OCI-M1 (cell line): ENCODE measurements at regions not wholly inside any gene's neighbourhood (a gene's known extent, or its start where the extent isn't known, plus 50 kb on each side); places are given as distances from the start of the nearest gene placed in this dataset.

Experiments used
- DNase-seq: peaks from one replicate; lab custom pipeline; 2025; lab: John Stamatoyannopoulos, UW

DNA sequence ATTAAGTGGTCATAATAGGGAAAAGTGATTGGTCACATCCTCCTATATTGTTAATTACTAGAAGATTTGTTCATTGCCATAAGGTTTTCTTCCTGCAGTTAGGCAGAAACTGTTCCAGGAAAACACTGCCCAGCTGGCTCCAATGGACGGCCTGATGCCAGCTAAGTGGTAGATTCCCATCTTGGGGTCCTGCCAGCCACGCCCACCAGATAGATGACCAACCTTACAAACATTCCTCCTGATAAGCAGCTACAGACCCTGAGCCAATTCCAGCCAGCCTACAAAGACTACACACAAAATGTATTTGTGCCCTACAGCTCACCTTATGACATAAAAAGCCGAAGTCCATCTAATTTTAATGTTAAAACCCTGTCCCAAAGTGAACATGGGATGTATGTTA lies 685.9 kb upstream of the USP15 start:
- DNase-seq = no peak

DNA sequence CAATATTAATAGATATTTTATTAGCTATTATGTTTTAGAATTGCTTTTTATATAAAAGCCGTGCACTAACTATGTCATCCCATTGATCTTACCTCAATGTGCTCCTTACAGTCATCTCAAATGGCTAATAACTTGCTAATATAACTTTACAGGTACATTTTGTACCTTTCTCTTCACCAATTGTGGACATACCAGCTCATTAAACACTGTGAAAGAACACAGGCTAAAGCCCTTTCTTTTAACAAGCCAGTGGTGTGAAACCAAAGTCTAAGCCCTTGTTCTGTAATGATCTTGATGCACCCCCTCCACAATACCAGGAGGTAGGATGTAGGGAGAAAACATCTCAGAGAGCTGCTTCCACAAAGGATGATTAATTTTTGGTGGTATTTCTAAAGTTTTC lies 675.3 kb upstream of the USP15 start:
- DNase-seq = no peak

DNA sequence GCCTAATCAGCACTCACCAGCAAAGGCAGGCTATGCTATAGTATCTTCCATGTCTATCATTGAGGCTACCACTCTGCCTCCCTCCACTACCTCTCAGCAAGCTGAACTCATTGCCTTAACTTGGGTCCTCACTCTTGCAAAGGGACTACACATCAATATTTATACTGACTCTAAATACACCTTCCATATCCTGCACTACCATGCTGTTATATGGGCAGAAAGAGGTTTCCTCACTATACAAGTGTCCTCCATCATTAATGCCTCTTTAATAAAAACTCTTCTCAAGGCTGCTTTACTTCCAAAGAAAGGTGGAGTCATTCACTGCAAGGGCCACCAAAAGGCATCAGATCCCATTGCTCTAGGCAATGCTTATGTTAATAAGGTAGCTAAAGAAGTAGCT lies 669.3 kb upstream of the USP15 start:
- peak; percentile 45 for DNase-seq

DNA sequence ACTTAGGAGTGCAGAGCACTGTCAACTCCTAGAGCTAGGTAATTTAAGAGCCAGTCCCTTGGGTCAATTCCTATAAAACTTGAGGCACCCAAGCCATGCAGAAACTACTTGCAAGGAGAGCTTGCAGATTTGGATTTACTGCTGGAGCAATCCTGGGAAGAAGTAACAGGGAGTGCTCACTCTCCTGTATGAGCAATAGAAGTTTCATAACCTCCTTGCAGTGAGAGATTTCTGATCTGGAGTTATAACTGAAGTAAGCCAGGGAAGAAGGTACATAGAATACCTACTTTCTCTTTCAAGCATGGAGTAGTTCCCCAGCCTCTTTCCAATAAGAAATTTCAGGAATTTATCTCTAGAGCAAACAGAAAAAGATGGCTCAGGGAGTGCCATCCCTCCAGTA lies 650.1 kb upstream of the USP15 start:
- no peak for DNase-seq

DNA sequence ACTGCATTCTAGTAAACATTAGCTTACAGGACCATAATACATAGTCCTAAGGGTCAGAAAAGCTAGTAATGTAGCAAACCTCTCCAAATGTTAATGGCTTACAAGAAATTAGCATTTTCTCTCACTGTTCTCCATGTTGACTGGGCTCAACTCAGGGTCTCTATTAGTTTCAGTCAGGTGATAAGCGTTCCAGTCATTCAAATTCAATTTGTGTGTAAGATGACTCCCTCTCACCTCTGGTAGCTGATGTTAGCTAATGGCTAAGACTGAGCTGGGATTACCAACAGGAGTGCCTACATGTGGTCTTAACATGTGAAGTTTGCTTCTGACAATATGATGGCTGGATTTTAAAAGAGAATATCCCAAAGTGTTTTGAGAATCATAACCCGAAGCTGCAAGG lies 630.5 kb upstream of the USP15 start:
- DNase-seq = no peak

DNA sequence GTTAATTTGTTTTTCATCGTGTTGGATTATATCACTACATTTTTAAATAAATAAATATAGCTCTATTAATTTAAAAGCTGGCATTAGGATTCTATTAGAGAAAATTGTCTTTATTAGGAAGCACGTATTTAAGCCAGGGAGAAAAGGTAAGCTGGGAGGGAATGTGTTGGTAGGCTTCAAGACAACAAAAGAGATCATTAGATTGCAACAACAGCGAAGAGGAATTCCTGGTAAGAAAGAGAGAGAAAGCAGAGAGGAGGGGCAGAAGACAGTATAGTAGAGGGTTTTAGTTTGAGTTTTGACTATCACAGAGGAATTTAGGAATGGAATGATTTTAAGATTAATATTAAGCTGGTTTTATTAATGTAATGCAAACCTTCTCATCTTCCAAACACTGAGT lies 613.6 kb upstream of the USP15 start:
- DNase-seq = no peak

DNA sequence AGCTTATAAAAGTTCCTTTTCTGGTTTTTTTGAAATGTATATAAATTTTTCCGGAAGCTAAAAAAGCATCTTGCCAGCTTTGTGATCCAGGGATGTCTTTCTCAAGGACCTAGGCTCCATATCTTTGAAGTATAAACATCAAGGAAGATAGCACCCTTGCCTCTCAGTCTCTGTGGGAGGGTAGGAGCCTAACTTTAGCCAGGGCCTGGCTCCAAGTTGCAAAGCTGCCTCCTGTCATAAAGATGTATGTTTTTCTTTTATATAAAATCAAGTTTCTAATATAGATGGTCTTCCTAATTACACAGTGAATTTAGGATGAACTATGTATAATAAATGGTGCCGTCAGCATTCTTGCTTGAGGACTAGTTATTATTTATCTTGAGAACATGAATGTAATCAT lies 612.6 kb upstream of the USP15 start:
- no peak for DNase-seq

DNA sequence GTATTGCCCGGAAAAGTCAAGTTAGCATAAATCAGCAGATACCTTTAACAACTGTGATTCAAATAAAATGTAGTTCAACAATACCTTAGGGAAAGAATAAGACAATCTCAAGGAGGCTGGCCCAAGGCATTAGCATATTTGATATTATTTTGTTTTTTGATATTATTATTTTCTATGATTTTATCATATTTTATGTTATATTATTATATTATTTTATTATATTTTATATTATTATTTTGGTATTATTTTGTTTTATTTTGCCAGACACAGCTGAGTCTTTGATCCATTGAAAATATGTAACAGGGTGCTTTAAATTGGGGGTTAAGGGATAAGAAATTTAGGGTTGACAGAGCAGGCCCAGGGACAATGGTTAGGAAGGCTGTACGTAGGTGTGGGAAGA lies 607.9 kb upstream of the USP15 start:
- no peak for DNase-seq

DNA sequence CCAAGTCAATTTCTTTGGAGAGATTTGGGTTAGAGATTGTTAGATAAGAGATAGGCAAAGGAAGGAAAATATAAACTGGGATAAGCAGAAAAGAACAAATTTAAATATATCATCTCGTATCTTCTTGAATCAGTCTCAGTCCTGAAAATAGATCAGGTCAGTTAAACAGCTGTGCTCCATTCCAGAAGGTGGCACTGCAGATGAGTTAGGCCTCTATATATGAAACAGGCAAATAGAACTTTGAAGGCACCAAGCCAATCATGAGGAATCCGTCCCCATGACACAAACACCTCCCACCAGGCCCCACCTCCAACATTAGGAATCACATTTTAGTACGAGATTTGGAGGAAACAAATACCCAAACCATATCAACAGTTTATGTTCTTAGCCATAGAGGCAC lies 605.5 kb upstream of the USP15 start:
- peak; percentile 48 for DNase-seq

DNA sequence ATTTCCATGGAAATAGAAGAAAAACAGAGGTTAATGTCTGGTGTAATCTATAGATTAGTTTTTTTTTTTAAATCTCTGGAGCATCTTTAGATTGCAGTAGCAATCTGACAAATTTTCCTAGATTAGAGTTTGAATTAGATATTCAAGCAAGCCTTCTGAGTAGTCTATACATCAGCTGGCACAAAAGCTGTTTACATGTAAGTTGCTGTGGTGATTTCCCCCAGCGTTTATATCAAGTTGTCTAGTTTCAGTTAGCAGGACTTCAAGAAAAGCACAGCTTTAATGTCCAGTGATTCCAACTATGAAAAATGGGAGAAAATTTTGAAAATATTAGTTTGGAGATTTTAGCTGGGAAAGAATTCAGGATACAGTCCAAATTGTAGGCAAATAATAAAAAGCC lies 605.0 kb upstream of the USP15 start:
- no peak for DNase-seq

DNA sequence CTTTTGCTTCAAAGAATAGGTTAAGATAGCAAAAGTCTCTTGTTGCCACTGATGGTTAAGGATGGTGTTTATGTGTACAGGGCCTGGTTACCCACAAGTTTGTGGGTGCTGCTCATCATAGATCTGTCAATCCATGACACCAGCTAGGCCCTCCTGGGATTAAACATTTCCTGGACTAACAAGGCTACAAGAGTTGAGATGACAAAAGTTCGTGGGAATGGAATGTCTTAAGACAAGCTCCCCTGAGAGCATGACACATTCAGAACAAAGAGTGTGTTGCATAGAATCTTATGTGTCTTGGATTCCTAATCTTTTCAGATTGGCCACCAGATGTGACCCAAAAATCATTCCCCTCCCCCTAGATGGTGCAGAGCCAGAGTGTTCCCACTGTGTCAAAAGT lies 592.5 kb upstream of the USP15 start:
- no peak for DNase-seq

DNA sequence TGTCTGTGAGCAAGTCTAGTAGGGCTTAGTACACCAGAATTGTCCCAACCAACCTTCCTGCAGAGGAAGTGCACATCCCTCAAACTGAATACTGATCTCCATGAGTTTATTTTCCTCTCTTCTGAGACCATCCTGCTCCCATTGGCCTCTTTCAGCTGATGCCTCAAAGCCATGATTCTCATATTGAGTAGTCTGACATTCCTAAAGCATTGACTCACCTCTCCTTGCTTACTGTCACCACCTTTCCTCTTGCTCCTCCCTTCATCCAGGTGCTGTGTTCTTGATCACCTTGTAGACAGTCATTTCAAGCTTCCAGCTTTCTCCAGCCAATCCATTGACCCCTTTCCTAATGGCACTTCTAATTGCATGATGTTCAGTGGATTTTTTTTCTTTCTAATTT lies 583.7 kb upstream of the USP15 start:
- DNase-seq = no peak

DNA sequence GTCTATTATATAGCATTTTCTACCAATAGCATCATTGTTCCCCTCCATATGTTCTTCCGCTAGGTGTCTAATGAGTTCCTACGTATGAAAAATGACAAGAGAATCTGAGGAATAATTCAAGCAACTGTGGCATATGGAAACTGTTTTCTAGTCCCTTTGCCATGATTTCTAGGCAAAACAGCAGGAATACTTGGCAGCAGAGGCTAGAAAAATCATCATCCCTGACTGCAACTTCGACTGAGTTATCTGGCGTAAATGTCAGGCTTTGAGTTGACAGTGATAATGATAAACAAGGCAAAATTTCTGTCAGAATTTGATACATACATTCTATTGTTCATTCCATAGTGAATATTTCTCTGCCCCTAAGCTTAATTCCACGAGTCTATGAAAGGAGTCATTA lies 572.8 kb upstream of the USP15 start:
- DNase-seq = no peak

DNA sequence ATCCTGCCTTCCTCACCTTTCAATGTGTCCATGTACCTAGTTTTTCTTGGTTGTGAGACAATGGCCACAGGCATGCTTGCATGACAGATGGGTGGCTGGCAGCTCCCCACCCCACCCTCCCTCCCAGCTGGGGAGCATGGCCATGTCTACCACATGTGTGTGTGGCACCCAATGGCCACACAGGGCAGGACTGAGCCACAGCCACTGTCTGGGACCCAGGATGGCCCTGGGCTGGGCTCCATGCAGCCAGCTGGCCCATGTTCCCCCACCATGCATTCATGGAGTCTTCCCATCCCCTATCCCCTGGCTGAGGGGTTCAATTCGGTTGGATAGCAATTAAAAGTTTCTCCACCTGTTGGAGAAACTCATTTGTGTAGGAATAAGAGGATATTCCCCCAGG lies 566.0 kb upstream of the USP15 start:
- no peak for DNase-seq

DNA sequence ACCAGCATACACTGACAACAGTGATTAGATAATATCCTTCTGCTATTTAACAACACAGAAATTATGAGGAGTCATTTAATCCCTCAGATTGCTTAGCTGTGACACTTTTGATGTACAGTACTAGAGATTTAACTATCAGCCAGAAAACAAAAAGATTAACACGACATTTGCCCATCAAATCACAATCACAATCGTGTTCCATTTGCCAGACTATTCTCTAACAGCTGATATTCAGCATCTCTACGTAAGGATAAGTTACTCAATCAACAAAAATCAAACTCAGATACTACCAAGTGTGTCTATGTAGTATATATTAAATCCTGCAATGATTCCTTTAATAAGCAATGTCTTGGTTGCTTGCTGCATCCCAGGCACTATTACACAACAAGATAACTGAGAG lies 558.7 kb upstream of the USP15 start:
- no peak for DNase-seq

DNA sequence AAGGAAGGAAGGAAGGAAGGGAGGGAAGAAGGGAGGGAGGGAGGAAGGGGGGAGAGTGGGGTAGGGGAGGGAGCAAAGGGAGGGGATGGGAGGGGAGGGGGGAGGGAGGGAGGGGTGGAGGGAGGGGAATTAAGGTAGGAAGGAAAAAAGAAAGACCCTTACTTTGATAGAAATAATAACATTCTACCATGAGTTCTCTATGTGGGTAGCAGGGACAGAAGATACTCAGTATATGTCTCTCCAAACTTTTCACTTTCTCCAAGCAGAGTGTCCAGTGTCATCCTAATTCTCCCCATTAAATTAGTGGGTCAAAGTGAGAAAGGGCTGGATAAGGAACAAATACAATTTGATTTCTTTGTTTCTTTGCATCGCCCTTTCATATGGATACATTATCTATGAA lies 553.4 kb upstream of the USP15 start:
- DNase-seq = no peak

DNA sequence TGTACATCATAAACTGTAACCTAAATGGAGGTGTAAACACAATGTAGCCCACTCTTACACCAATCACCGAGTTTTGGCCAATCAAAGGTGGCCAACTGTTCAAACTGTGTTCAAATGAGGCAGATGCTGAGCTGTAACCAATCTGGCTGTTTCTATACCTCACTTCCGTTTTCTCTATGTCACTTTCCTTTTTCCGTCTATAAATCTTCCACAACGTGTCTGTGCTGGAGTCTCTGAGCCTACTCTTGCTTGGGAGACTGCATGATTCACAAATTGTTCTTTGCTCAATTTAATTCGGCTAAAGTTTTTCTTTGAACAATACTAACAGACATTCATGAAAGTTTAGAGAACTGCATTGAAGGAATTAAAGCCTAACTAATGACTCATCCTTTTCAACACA lies 547.1 kb upstream of the USP15 start:
- DNase-seq = no peak

DNA sequence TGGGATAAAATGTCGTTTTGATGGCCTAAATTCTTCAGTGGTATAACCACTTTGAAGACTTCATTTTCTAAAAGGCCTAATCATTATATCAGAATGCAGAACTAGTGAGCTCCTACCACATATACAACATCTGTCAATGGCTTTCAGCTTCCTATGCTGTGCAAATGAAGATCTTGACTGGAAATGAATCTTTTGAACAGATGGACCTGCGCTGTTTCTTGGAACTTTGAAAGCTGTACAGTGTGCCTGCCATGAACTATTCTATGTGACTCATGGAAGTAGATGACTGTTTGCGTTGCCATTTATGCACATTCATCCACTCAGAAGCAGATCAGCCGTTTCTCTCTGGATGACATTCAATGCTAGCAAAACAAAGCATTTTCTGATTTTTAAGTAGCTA lies 542.2 kb upstream of the USP15 start:
- DNase-seq = no peak

DNA sequence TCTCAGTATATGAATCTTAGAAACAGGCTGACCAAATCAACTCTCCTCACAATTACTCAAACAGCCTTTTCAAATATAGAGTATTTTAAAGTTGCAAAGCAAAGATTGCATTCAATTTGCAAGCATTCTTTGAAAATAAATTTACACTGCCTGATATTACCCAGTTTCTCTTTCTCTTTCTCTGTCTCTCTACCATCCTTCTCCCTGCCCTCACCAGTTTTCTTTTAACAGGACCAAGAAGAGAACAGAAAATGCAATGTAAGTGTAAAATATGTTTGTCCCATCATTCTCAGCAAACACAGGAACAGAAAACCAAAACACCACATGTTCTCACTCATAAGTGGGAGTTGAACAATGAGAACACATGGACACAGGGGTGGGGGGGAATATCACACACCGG lies 520.3 kb upstream of the USP15 start:
- DNase-seq = no peak

DNA sequence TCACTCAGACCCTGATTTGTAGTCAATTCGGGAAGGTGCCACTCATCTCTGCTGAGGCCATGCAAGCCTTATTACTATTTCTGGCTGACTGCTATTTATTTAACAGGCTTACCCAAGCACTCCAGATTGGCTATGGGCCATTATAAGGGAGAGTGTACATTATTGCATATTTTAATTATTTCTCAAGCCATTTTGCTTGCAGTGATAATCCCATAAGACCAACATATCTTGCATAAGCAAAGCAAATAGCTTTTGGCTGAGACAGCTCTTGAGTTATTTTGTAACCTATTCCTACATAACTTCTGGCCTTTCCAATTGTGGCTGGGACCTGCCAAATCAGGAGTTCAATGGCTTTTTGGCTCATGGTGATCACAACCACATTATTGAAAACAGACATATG lies 509.6 kb upstream of the USP15 start:
- no peak for DNase-seq

DNA sequence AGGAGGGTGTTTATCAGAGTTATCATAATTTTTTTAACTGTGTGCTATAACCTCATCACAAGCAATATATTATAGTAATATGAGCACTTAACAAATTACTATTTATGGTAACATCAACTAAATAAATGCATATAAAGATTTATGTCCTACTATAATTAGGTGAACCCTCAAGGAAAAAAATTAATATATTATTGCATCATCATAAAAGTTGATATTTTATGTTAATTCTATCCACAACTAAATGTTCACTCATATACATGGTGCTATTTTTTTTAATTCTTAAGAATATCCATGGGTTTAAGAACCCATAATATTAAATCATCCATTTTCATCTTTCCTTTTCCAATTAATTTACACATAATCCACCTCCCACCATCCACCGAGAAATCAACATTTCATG lies 506.0 kb upstream of the USP15 start:
- DNase-seq = no peak

DNA sequence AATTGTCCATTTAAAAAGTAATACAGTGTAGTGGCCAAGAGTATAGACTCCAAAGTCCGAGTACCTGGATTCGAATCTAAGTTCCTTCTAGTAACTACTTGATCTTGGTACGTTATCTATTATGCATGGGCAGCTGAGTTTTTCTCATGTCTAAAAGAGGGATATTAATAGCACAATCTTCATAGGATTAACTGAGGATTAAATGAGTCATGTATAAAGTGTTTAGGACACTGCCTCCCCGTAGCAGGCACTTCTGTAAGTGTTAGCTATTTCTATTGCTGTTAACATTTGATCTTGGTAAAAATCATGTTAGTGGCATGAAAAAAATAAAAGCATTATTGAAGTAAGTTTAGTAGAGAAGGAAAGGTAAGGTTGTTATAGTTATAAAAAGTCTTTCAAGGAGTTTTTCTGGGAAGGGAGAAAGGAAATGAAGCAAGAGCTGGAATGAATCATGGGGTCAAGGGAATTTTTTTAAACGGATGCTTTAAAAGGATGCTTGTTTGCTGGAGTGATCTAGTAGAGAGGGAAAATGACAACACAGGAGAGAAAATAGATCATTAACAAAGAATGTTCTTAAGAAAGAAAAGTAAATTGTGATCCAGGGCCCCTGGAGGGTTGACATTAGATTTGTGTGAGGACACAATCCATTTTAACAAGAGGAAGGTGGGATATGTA lies 502.2 kb upstream of the USP15 start:
- DNase-seq = no peak

DNA sequence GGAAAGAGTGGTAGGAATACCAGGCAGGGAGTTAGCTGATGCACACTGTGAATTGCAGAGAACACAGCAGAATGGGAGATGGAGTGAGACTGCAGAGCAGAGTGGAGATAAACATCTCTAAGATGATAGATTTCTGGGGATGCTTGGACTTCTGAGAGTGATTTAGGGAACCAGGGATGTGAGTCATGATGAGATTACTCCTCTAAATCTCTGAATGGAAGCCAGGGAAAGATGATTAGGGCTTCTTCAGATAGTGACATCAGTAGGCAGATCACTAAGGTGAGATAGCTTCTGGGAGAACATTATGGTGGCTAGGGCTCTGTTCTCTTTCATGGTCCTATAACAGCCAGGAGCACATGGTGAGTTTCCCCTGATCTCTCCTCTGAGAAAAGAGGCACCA lies 501.5 kb upstream of the USP15 start:
- DNase-seq = no peak

DNA sequence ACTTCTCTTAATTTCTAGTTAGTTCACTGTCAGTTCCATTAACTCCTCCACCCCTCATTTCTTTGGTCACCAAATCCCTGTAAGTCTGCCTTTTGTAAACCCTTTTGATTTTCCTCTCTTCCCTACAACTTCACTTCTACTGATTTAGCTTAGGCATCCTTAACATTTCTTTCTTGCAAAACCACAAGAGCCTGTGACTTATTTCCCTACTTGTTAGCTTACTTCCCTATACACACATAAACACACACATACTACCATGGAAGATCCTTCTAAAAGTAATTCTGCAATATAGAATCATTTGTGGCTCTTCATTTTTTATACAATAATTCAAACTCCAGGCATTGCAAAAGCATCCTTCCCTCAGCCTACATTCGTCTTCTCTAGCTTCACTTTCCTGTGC lies 494.3 kb upstream of the USP15 start:
- DNase-seq = no peak

DNA sequence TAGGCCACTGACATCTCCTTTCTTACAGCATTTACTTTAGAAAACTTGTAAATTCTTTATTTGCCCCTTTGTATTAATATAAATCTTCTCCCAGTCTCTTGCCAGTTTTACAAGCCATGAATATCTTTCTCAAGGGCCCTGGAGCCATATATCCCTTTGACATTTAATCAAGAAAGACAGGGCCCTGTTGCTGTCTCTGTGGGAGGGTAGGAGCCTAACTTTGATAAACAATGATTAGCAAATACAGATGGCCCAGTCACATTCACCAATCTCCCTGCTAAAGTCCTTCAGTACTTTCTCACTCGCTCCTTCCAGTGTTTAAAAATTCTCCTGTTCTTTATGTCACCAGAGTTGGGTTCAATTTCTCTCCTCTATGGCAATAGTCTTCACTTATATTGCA lies 479.8 kb upstream of the USP15 start:
- DNase-seq = no peak
